WERI-Rb-1 (cell line): ENCODE measurements at regions not wholly inside any gene's neighbourhood (a gene's known extent, or its start where the extent isn't known, plus 50 kb on each side); places are given as distances from the start of the nearest gene placed in this dataset.
"Not testable (repeated sequence)": the region's sequence is repeated elsewhere in the genome, so short reads cannot be mapped to it uniquely, and the experiment has no call there.

Experiments used
- DNase-seq: peaks from one replicate; pipeline ENCODE4 v3.0.0-alpha.2; 2020
- H3K27ac ChIP-seq: fragments of 250-450 bp; sonication (Bioruptor Pico); 2 replicates; pipeline ENCODE4 v1.5.1; 2020; ENCODE audit warnings: mild to moderate bottlenecking, moderate library complexity
- H3K27me3 ChIP-seq: fragments of 250-450 bp; sonication (Bioruptor Pico); 2 replicates; pipeline ENCODE4 v1.5.1; 2021; ENCODE audit warnings: mild to moderate bottlenecking, low read depth, moderate library complexity; ENCODE audit not compliant: insufficient read depth, severe bottlenecking
- H3K36me3 ChIP-seq: fragments of 250-450 bp; sonication (Bioruptor Pico); 2 replicates; pipeline ENCODE4 v1.5.1; 2020; ENCODE audit warnings: mild to moderate bottlenecking, moderate library complexity
- H3K4me3 ChIP-seq: 2 replicates; pipeline ENCODE4 v1.5.1; 2011; ENCODE audit warnings: low read depth, mild to moderate bottlenecking, control low read depth, low read length
- H3K9me3 ChIP-seq: fragments of 250-450 bp; sonication (Bioruptor Pico); 2 replicates; pipeline ENCODE4 v1.5.1; 2021; ENCODE audit warnings: mild to moderate bottlenecking, moderate library complexity; ENCODE audit not compliant: severe bottlenecking
- CTCF ChIP-seq: IDR thresholded peaks from 2 replicates; pipeline ENCODE4 v1.5.1; 2011; ENCODE audit warnings: low read depth, mild to moderate bottlenecking, control low read depth, inconsistent platforms, low read length

- no peak for DNase-seq
- H3K4me3 ChIP-seq, result no peak overlapping the region
- H3K27ac ChIP-seq, result no peak overlapping the region
- 0 out of 2 replicates have a peak, but pooled peaks have one; percentile 5 for TF ChIP-seq CTCF
- H3K9me3 ChIP-seq, result peaks cover 6% of the 10 kb centered on the region
- H3K36me3 ChIP-seq, result no peaks in the 10 kb centered on the region
- no peaks in the 10 kb centered on the region for H3K27me3 ChIP-seq
Measured at GRCh38 chr6:69487688-69488087, 309.1 kb downstream of the LMBRD1 start.

- no peak for TF ChIP-seq CTCF
- H3K36me3 ChIP-seq, result no peaks in the 10 kb centered on the region
- no peaks in the 10 kb centered on the region for H3K27me3 ChIP-seq
- DNase-seq, result no peak
- H3K4me3 ChIP-seq, result no peak overlapping the region
- no peak overlapping the region for H3K27ac ChIP-seq
- peaks cover 8% of the 10 kb centered on the region for H3K9me3 ChIP-seq
Measured at GRCh38 chr6:69466979-69467570, 329.7 kb downstream of the LMBRD1 start.

- Histone ChIP-seq H3K36me3 (no peaks in the 10 kb centered on the region), H3K27me3 (no peaks in the 10 kb centered on the region), H3K27ac (peak overlapping the region; percentile 19; the same call in 1 of the 2 replicates), H3K4me3 (no peak overlapping the region), H3K9me3 (peaks cover 4% of the 10 kb centered on the region)
- no peak for TF ChIP-seq CTCF
- no peak for DNase-seq
Measured at GRCh38 chr6:69465866-69466265, 330.9 kb downstream of the LMBRD1 start.

GRCh38 chr6:69456086-69456485 is 340.7 kb downstream of the LMBRD1 start:
- no peak for DNase-seq
- Histone ChIP-seq H3K9me3 (no peaks in the 10 kb centered on the region), H3K27ac (no peak overlapping the region), H3K36me3 (no peaks in the 10 kb centered on the region), H3K27me3 (no peaks in the 10 kb centered on the region), H3K4me3 (no peak overlapping the region)
- no peak for TF ChIP-seq CTCF

GRCh38 chr6:69454619-69455018 is 342.2 kb downstream of the LMBRD1 start:
- not testable (repeated sequence) for H3K9me3 ChIP-seq, H3K36me3 ChIP-seq, H3K27me3 ChIP-seq, H3K4me3 ChIP-seq, H3K27ac ChIP-seq, DNase-seq

- DNase-seq, H3K36me3 ChIP-seq, H3K4me3 ChIP-seq, H3K27ac ChIP-seq, H3K27me3 ChIP-seq, H3K9me3 ChIP-seq: not testable (repeated sequence)
Measured at GRCh38 chr6:69450493-69450892, 346.3 kb downstream of the LMBRD1 start.

- DNase-seq, result no peak
- H3K9me3 ChIP-seq, result no peaks in the 10 kb centered on the region
- H3K4me3 ChIP-seq, result no peak overlapping the region
- no peak for TF ChIP-seq CTCF
- no peak overlapping the region for H3K27ac ChIP-seq
- H3K36me3 ChIP-seq, result no peaks in the 10 kb centered on the region
- no peaks in the 10 kb centered on the region for H3K27me3 ChIP-seq
Measured at GRCh38 chr6:69449887-69450286, 346.9 kb downstream of the LMBRD1 start.
